GM23338 (cell line): ENCODE measurements at regions not wholly inside any gene's neighbourhood (a gene's known extent, or its start where the extent isn't known, plus 50 kb on each side); places are given as distances from the start of the nearest gene placed in this dataset.

Source experiments
- ATAC-seq: fragments of 200-7000 bp; cut with Tn5 transposase; 3 replicates; pipeline ENCODE4 v1.9.1; 2020
- DNase-seq: peaks from one replicate; pipeline ENCODE4 v3.0.0-alpha.2; 2015; ENCODE audit warnings: low spot score
- H2AFZ ChIP-seq: fragments of 200-600 bp; sonication (generic); 2 replicates; pipeline ENCODE4 v1.8.0; 2016; ENCODE audit warnings: antibody characterized with exemption, mild to moderate bottlenecking, moderate library complexity
- H3F3A ChIP-seq: fragments of 200-600 bp; sonication (generic); replicated peaks from 2 replicates; pipeline ENCODE4 v1.8.0; 2017; ENCODE audit warnings: antibody characterized with exemption, mixed run types, low read depth
- H3K27ac ChIP-seq: fragments of 200-600 bp; sonication (generic); 2 replicates; pipeline ENCODE4 v1.6.1; 2016; ENCODE audit warnings: low read depth
- H3K27me3 ChIP-seq: fragments of 200-600 bp; sonication (generic); 2 replicates; pipeline ENCODE4 v1.8.0; 2016; ENCODE audit warnings: mild to moderate bottlenecking, mixed run types, moderate library complexity; ENCODE audit not compliant: insufficient read depth
- H3K36me3 ChIP-seq: fragments of 200-600 bp; sonication (generic); 2 replicates; pipeline ENCODE4 v1.8.0; 2016; ENCODE audit warnings: mild to moderate bottlenecking; ENCODE audit not compliant: insufficient read depth
- H3K4me1 ChIP-seq: fragments of 200-600 bp; sonication (generic); 2 replicates; pipeline ENCODE4 v1.8.0; 2016; ENCODE audit warnings: mild to moderate bottlenecking, moderate library complexity; ENCODE audit not compliant: insufficient read depth
- H3K4me2 ChIP-seq: fragments of 200-600 bp; sonication (generic); 2 replicates; pipeline ENCODE4 v1.7.1; 2017; ENCODE audit warnings: mixed run types
- H3K4me3 ChIP-seq: fragments of 200-600 bp; sonication (generic); 2 replicates; pipeline ENCODE4 v1.6.1; 2016; ENCODE audit warnings: mixed run types
- H3K79me2 ChIP-seq: fragments of 200-600 bp; sonication (generic); replicated peaks from 2 replicates; pipeline ENCODE4 v1.8.0; 2017; ENCODE audit warnings: mild to moderate bottlenecking; ENCODE audit not compliant: insufficient read depth
- H3K9me2 ChIP-seq: fragments of 200-600 bp; sonication (generic); 2 replicates; pipeline ENCODE4 v1.8.0; 2017; ENCODE audit not compliant: insufficient read depth
- H4K20me1 ChIP-seq: fragments of 200-600 bp; sonication (generic); replicated peaks from 2 replicates; pipeline ENCODE4 v1.8.0; 2017; ENCODE audit warnings: mild to moderate bottlenecking; ENCODE audit not compliant: insufficient read depth
- H3K27ac Mint-ChIP-seq: 2 replicates; pipeline ENCODE4 v1.8.0; 2020; ENCODE audit warnings: inconsistent platforms, mild to moderate bottlenecking, moderate library complexity, mixed read lengths
- H3K27me3 Mint-ChIP-seq: 3 replicates; pipeline ENCODE4 v1.8.0; 2022; ENCODE audit warnings: low read depth, mild to moderate bottlenecking, moderate library complexity, mixed read lengths, inconsistent platforms; ENCODE audit not compliant: insufficient read depth, poor library complexity
- H3K36me3 Mint-ChIP-seq: 3 replicates; pipeline ENCODE4 v1.8.0; 2021; ENCODE audit warnings: low read depth, mild to moderate bottlenecking, inconsistent platforms, moderate library complexity, mixed read lengths
- H3K4me1 Mint-ChIP-seq: 3 replicates; pipeline ENCODE4 v1.8.0; 2020; ENCODE audit warnings: mild to moderate bottlenecking, inconsistent platforms, mixed read lengths
- H3K4me3 Mint-ChIP-seq: 3 replicates; pipeline ENCODE4 v1.8.0; 2021; ENCODE audit warnings: moderate library complexity, mild to moderate bottlenecking, inconsistent platforms, mixed read lengths
- H3K9me3 Mint-ChIP-seq: 3 replicates; pipeline ENCODE4 v1.8.0; 2020; ENCODE audit warnings: moderate library complexity, mild to moderate bottlenecking, inconsistent platforms, mixed read lengths
- CTCF ChIP-seq, 2 experiments: fragments of 200-600 bp in 1 of 2; sonication (generic) in 1 of 2; conservative IDR thresholded peaks; 2 replicates each; pipeline versions ENCODE4 v1.5.1 to v1.6.1; 2016 to 2017; ENCODE audit warnings: antibody characterized with exemption in 2 of 2, low read depth in 2 of 2, mild to moderate bottlenecking in 2 of 2, moderate library complexity in 1 of 2
- ETS1 ChIP-seq: IDR thresholded peaks from 2 replicates; pipeline ENCODE4 v1.6.1; 2016; ENCODE audit warnings: antibody characterized with exemption
- JUNB ChIP-seq: IDR thresholded peaks from one replicate; pipeline ENCODE4 v1.6.1; 2016; ENCODE audit warnings: antibody characterized with exemption; ENCODE audit not compliant: unreplicated experiment
- STAT1 ChIP-seq: IDR thresholded peaks from one replicate; pipeline ENCODE4 v1.6.1; 2016; ENCODE audit warnings: antibody characterized with exemption; ENCODE audit not compliant: unreplicated experiment
- ZNF114 ChIP-seq: fragments of 250-450 bp; sonication (Bioruptor Pico); IDR thresholded peaks from 2 replicates; pipeline ENCODE4 v1.5.0; 2020; ENCODE audit warnings: mild to moderate bottlenecking, moderate library complexity
- ZNF331 ChIP-seq: fragments of 250-450 bp; sonication (Bioruptor Pico); IDR thresholded peaks from 2 replicates; pipeline ENCODE4 v1.5.0; 2020; ENCODE audit warnings: low read depth, mild to moderate bottlenecking, moderate library complexity
- ZNF462 ChIP-seq: fragments of 250-450 bp; sonication (Bioruptor Pico); IDR thresholded peaks from 2 replicates; pipeline ENCODE4 v1.5.0; 2020; ENCODE audit warnings: mild to moderate bottlenecking, moderate library complexity
- TF ChIP-seq, protein P1 (sequence below): IDR thresholded peaks from one replicate; pipeline ENCODE4 v1.6.1; 2018; ENCODE audit warnings: antibody characterized with exemption; ENCODE audit not compliant: unreplicated experiment

DNA sequence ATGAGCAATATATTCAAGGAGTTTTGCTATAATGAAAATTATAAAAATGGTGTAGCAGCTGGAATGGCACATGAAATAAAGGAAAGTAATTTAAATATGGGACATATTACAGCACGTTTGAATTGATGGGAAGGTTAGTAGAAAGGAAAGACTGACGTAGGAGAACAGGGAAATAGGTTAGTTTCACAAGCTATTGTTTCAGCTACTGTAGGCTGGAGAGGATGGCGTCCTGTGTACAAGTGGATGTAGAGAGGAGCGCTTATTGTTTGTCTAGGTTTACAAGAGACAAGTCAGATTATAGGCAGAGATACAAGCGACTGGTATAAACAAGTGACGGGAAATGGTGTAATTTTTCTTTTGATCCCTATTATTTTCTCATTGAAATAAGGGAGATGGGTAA, 431.2 kb upstream of the PDE3A start:
- Mint-ChIP-seq H3K4me1 (peaks cover 3% of the 10 kb centered on the region; the same call in 2 of the 3 replicates), H3K36me3 (no peaks in the 10 kb centered on the region), H3K4me3 (no peak overlapping the region), H3K9me3 (no peaks in the 10 kb centered on the region), H3K27ac (no peak overlapping the region), H3K27me3 (no peaks in the 10 kb centered on the region)
- no peaks in the 10 kb centered on the region for H3K79me2 ChIP-seq
- H4K20me1 ChIP-seq, result no peaks in the 10 kb centered on the region
- H3K4me2 ChIP-seq, result no peak overlapping the region
- TF ChIP-seq ZNF114 (CRISPR knock-in tag) (no peak), CTCF (conservative IDR thresholded peaks at IDR 0.05; ENCODE audit: low read depth in 2 of 2) (no peak), JUNB (no peak), ETS1 (no peak), ZNF331 (no peak), ZNF462 (CRISPR knock-in tag) (no peak), STAT1 (no peak)
- TF ChIP-seq, protein P1, sequence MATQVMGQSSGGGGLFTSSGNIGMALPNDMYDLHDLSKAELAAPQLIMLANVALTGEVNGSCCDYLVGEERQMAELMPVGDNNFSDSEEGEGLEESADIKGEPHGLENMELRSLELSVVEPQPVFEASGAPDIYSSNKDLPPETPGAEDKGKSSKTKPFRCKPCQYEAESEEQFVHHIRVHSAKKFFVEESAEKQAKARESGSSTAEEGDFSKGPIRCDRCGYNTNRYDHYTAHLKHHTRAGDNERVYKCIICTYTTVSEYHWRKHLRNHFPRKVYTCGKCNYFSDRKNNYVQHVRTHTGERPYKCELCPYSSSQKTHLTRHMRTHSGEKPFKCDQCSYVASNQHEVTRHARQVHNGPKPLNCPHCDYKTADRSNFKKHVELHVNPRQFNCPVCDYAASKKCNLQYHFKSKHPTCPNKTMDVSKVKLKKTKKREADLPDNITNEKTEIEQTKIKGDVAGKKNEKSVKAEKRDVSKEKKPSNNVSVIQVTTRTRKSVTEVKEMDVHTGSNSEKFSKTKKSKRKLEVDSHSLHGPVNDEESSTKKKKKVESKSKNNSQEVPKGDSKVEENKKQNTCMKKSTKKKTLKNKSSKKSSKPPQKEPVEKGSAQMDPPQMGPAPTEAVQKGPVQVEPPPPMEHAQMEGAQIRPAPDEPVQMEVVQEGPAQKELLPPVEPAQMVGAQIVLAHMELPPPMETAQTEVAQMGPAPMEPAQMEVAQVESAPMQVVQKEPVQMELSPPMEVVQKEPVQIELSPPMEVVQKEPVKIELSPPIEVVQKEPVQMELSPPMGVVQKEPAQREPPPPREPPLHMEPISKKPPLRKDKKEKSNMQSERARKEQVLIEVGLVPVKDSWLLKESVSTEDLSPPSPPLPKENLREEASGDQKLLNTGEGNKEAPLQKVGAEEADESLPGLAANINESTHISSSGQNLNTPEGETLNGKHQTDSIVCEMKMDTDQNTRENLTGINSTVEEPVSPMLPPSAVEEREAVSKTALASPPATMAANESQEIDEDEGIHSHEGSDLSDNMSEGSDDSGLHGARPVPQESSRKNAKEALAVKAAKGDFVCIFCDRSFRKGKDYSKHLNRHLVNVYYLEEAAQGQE, result no peak
- no peak for ATAC-seq
- no peaks in the 10 kb centered on the region for H3K4me1 ChIP-seq
- H3F3A ChIP-seq, result no peaks in the 10 kb centered on the region
- peaks cover 17% of the 10 kb centered on the region for H3K9me2 ChIP-seq
- H3K36me3 ChIP-seq, result no peaks in the 10 kb centered on the region
- DNase-seq, result no peak
- no peaks in the 10 kb centered on the region for H3K27me3 ChIP-seq
- H3K4me3 ChIP-seq, result no peak overlapping the region
- no peak overlapping the region for H2AFZ ChIP-seq
- no peak overlapping the region for H3K27ac ChIP-seq
